ENCODE measurements at regions not wholly inside any gene's neighbourhood (a gene's known extent, or its start where the extent isn't known, plus 50 kb on each side); places are given as distances from the start of the nearest gene placed in this dataset.
"Not testable (repeated sequence)": the region's sequence is repeated elsewhere in the genome, so short reads cannot be mapped to it uniquely, and the experiment has no call there.

DNA sequence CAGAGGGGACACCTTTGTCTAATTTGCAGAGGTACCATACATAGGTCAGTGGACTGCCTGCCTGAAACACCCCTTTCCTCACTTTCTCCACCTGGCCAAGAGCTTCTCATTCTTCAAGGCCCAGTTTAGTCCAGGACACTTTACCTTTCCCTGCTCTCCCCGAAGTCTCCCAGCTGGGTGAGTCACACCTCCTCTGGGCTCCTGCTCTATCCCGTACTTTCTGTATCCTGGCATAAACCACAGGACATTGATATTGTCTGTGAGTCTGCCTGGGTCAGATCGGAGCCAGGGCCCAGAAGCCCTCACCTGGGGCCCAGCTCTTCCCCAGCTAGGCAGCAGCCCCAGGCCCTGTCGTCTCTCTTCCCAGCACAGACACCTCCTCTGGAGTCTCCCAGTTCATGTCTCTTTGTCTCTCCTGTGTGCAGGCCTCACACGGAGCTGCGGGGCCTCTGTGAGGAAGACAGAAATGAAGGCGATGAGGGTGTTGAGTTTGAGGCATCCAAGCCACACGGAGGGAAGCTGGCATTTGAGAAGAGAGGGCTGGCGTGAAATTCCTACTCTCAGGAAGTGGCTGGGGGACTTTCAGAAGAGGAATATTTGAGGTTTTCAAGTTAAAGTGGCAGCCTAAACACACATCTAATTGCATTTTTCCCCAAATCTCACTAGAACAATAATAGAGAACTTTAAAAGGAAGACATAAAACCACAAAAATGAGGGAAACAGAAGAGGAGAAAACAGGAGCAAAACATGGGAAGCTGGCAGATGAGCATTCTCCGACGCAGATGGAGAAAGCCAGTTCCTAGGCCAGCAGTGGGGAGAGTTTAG, 79.6 kb upstream of the LAPTM4A start:
- DNase-seq (ENCODE audit: low read depth in 2 of 2): peak; percentile 64 to 70

DNA sequence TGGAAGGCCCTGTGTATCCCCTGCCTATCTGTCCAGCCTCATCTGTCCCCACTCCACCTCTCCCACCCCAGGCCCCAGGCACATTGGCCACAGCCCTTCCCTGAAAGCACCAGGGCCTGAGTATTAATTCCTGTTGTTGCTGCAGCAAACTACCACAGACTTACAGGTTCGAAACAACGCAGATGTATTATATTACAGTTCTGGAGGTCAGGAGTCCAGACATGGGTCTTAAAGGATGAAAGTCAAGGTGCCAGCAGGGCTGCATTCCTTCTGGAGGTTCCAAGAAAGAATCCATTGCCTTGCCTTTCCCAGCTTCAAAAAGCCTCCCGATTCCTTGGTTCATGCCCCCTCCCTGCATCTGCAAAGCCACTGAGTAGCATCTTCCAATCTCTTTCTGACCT, 78.7 kb upstream of the LAPTM4A start:
- DNase-seq (ENCODE audit: low read depth in 2 of 2): no peak

- DNase-seq (ENCODE audit: low read depth in 2 of 2): no peak
Measured at GRCh38 chr2:20129331-20130159, 78.1 kb upstream of the LAPTM4A start.

- no peak for DNase-seq (ENCODE audit: low read depth in 2 of 2)
Measured at GRCh38 chr2:20128506-20129330, 77.3 kb upstream of the LAPTM4A start.

- no peak for DNase-seq (ENCODE audit: low read depth in 2 of 2)
Measured at GRCh38 chr2:20126469-20126868, 75.0 kb upstream of the LAPTM4A start.

DNA sequence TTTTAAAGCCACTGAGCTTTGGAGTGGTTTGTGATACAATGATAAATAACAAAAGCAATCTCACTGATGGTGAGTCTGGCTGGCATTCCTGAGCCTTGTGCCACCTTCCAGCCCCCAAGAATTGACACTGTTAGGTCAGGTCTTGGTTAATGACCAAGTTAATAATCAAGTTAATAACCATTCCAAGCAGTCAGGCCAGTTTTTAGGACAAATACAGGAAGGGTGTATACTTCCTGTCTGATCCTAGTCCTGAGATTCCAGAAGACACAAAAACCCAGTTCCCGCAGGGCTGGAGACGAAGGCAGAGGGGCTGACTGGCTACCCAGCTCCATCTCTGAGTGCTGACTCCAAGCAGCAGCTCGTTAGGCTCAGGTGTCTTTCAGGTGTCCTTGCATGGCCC, 74.6 kb upstream of the LAPTM4A start:
- DNase-seq (ENCODE audit: low read depth in 2 of 2): no peak

DNA sequence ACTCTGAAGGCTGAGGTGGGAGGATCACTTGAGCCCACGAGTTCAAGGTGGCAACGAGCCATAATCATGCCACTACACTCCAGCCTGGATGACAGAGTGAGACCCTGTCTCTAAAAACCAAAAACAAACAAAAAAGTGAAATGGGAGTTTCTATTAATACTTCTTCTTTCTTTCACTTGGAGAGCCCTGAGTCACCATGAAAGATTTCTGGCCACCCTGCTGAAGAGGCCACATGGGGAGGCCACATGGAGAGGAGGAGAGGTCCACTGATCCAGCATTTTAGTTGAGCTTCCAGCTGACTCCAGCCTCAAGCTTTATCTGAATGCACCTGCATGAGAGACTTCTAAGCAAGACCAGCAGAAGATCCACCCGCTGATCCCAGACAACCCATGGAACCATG, 74.2 kb upstream of the LAPTM4A start:
- DNase-seq (ENCODE audit: low read depth in 2 of 2): no peak

- no peak for DNase-seq (ENCODE audit: low read depth in 2 of 2)
Measured at GRCh38 chr2:20125164-20125563, 73.7 kb upstream of the LAPTM4A start.

DNA sequence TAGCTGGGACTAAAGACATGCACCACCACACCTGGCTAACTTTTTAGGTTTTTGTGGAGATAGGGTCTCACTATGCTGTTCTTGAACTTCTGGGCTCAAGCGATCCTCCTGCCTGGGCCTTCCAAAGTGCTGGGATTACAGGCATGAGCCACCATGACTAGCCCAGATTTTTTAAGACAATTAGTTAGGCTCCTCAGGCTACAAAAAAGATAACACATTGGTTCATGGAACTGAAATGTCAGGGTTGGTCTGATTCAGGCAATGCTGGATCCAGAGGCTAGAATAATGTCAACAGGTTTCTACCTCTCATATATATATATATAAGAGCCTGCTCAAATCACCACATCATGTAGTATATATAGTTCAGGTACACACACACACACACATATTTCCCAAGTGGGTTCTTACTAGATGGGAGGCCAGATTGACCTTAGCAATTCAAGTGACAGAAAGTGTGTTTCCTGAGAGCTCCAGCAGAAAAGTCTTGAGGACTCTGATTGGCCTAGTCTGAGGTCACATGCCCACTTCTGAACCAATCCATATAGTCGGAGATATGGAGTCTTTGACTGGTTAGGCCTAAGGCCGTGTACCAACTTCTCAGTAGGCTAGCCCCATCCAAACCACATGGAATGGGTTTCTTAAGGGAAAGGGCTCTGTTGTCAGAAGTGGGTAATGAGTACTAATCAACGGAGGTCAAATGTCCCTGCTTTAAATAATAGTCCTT, 72.6 kb upstream of the LAPTM4A start:
- DNase-seq (ENCODE audit: low read depth in 2 of 2): no peak

DNA sequence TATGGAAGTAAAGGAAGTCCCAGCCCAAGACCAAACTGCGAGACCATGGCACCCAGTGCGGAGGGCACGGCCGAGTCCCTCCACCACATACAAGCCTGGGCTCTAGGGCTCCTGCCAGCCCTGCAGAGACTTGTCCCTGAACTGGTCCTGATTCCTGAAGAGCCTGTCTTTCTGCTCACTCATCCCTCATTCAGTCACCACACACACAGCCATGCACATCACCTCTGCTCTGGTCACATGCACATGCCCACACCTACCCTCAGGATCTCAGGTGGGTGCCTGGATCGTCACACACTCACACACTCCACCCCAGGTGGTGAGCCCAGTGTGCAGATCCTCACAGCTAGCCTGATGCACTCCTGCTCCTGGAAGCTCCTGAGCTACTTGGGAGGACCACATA, 71.4 kb upstream of the LAPTM4A start:
- no peak for DNase-seq (ENCODE audit: low read depth in 2 of 2)

- no peak for DNase-seq (ENCODE audit: low read depth in 2 of 2)
Measured at GRCh38 chr2:20120569-20121416, 69.4 kb upstream of the LAPTM4A start.

DNA sequence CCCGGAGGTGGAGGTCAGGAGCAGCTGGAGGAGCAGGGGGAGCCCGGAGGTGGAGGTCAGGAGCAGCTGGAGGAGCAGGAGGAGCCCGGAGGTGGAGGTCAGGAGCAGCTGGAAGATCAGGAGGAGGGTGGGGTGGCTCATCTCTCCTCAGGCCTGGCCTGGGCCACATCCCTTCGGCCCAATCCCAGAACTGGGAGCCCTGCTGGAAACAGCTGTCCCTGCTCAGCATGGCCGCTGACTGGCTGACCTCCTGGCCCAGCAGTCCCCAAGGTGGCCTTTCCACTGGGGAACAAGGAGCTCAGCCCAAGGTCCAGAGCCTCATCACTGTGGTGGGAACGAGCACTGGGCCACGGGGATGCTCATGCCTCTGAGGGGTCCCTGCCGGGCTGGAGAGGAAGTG, 66.6 kb upstream of the LAPTM4A start:
- no peak for DNase-seq (ENCODE audit: low read depth in 2 of 2)

DNA sequence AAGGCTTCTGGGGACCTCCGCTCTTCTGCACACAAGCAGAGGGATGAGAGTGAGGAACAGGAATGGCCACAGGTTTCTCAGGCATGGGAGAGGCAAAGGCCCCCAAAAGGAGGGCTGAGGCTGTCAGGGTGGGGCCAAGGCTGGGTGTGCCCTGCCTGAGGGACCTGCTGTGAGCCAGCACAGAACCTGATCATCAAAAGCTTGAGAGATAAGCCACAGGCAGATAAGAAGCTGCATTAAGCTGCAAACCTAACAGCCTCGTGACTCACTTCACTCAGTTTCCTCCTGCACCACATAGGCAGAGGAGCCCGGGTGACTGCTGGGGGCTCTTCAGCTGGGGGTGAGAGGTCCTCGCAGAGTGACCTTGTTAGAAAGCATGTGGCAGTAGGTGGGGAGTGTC, 64.5 kb upstream of the LAPTM4A start:
- DNase-seq (ENCODE audit: low read depth in 2 of 2): no peak

DNA sequence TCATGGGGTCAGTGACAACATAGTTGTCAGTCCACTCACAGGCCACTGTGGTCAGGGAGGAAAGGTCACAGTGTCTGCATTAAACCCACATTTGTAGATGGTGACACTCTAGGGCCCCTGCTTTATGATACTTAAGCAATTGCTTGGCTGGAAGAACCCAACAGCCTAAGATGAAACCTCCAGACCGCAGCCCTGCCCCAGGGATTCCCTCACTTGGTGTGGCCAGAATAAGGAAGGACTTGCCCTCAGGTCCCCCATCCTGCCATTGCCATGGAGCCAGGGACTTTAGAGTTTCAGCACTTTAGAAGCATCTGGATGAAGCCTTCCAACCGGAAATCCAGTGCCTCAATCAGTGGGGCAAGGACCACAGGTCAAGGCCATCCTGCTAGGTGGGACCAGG, 63.9 kb upstream of the LAPTM4A start:
- no peak for DNase-seq (ENCODE audit: low read depth in 2 of 2)

DNA sequence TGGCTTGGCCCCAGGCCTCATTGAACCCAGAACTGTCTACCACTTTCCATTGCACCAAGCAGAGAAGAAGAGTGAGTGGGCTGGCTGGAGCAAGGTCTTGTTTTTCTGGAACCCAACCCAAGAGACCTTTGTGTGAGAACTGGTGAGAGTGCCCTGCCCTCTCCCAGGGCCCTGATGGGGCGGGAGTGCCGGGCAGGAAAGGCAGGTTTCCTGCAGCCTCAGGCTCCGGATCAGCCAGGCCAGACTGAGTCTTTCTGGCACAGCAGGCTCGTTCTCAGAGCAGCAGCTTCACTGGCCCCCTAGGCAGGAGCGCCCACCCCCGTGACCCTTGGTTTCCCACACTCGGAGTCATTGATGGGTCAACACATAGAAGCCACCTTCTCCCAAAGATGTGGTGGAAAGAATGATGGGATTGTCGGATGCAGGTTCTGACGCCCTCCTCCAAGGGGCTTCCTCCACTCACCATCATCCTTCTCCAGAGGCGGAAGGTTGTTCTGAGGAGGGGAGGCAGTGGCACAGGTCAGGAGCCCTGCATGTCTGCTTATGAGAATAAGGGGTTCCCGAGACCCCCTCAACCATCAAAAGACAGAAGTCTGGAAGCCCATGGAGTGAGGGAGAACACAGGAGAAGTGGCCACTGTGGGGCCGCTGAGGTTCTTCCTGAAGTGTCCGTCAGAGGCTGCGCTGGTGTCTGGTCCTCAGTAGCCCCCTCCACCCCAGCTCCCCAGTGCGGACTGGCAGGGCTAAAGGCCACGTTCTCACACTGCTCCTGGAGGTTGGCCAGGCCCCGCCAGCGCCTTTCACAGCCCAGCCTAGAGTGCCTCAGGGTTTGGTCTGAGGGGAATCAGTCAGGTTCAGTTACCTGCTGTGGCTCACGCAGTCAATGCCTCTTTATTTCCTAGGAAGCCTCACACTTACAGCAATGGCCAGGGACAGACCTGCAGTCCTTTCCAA, 62.8 kb upstream of the LAPTM4A start:
- no peak for DNase-seq (ENCODE audit: low read depth in 2 of 2)

DNA sequence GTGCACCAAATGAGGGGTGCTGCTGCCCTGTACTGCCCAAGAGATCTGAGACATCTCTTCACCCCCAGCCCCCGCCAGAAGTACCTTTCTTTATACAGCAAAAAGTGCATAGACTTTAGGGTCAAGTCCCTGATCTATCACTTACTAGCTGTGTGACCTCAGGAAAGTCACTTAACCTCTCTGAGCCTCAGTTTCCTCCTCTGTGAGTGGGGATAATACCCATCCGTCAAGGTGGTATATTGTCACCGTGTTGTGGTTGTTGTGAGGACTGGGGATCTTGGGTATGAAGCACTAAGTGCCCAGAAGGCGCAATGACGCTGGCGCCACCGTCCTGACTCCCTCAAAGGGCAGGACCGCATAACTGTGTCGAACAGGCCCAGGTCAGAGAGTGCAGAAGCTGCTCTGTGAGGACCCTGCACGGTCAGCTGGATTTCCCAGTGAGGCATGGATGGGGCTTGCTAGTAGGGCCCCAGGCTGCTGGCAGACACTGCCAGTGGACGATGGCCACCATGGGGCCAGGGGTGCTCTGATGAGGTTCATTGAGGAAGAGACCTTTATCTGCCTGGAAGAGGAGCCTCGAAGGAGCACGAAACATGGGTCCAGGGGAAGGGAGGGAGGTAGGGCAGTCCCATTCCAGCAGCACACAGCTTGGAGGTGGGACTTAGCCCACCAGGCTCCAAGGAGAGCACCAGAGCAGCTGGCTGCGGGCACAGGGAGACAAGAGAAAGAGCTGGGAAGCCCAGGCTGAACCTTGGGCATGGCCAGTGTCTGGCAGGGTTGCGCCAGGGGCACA, 61.8 kb upstream of the LAPTM4A start:
- DNase-seq (ENCODE audit: low read depth in 2 of 2): no peak

GRCh38 chr2:20112361-20112760, 60.9 kb upstream of the LAPTM4A start:
- DNase-seq (ENCODE audit: low read depth in 2 of 2): not testable (repeated sequence)

GRCh38 chr2:20111311-20112131, 60.1 kb upstream of the LAPTM4A start:
- DNase-seq (ENCODE audit: low read depth in 2 of 2): no peak
